HEK293T (cell line): ENCODE measurements at regions not wholly inside any gene's neighbourhood (a gene's known extent, or its start where the extent isn't known, plus 50 kb on each side); places are given as distances from the start of the nearest gene placed in this dataset.

Experiments
- ARNT ChIP-seq: fragments of 450-650 bp; IDR thresholded peaks from 2 replicates; pipeline ENCODE4 v1.6.1; 2017; ENCODE audit warnings: mild to moderate bottlenecking
- BHLHE40 ChIP-seq: fragments of 450-650 bp; IDR thresholded peaks from 2 replicates; pipeline ENCODE4 v1.6.1; 2016; ENCODE audit warnings: mild to moderate bottlenecking, moderate library complexity, borderline replicate concordance
- CTBP1 ChIP-seq: fragments of 450-650 bp; IDR thresholded peaks from 2 replicates; pipeline ENCODE4 v1.6.1; 2016; ENCODE audit warnings: borderline replicate concordance
- ELF4 ChIP-seq: fragments of 450-650 bp; IDR thresholded peaks from 2 replicates; pipeline ENCODE4 v1.6.1; 2017; ENCODE audit warnings: antibody characterized with exemption
- FOXA1 ChIP-seq: fragments of 450-650 bp; IDR thresholded peaks from 2 replicates; pipeline ENCODE4 v1.6.1; 2016; ENCODE audit warnings: mild to moderate bottlenecking
- FOXK2 ChIP-seq: fragments of 450-650 bp; IDR thresholded peaks from 2 replicates; pipeline ENCODE4 v1.6.1; 2016; ENCODE audit warnings: mild to moderate bottlenecking
- FOXM1 ChIP-seq: fragments of 450-650 bp; IDR thresholded peaks from 2 replicates; pipeline ENCODE4 v1.6.1; 2017; ENCODE audit warnings: mild to moderate bottlenecking, borderline replicate concordance
- HDGF ChIP-seq: fragments of 450-650 bp; IDR thresholded peaks from 2 replicates; pipeline ENCODE4 v1.6.1; 2017; ENCODE audit warnings: antibody characterized with exemption, borderline replicate concordance
- L3MBTL2 ChIP-seq: fragments of 450-650 bp; conservative IDR thresholded peaks from 2 replicates; pipeline ENCODE4 v1.6.1; 2016; ENCODE audit warnings: mild to moderate bottlenecking
- SP1 ChIP-seq: fragments of 450-650 bp; IDR thresholded peaks from 2 replicates; pipeline ENCODE4 v1.6.1; 2017
- SUZ12 ChIP-seq: fragments of 450-650 bp; IDR thresholded peaks from 2 replicates; pipeline ENCODE4 v1.6.1; 2016; ENCODE audit warnings: mild to moderate bottlenecking
- TARDBP ChIP-seq: fragments of 450-650 bp; IDR thresholded peaks from 2 replicates; pipeline ENCODE4 v1.6.1; 2016
- ZNF384 ChIP-seq: fragments of 450-650 bp; IDR thresholded peaks from 2 replicates; pipeline ENCODE4 v1.6.1; 2016
- TF ChIP-seq, protein P1 (sequence below): fragments of 450-650 bp; IDR thresholded peaks from 2 replicates; pipeline ENCODE4 v1.6.1; 2016

DNA sequence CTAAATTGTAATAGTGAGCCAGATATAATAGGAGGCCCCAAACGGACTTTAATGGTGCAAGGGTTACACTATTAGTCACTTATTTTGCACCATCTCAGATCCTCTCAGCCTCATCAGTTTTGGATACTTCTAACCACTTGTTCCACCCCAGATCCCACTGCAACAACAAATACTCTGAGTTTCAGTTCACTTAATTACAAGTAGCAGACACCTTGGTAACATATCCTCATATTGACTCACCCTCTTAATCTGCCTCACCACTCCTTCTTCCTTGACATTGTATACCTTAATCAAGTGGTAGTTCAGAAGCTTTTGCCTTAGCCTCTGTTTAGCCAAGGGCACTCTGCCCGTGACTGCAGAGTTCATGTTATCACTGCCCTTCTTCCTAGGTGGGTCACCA lies 256.1 kb upstream of the UBASH3B start:
- TF ChIP-seq SUZ12, result no peak
- TF ChIP-seq L3MBTL2, result no peak
- no peak for TF ChIP-seq BHLHE40
- no peak for TF ChIP-seq SP1
- no peak for TF ChIP-seq ZNF384
- TF ChIP-seq FOXK2, result no peak
- no peak for TF ChIP-seq ARNT
- TF ChIP-seq, protein P1, sequence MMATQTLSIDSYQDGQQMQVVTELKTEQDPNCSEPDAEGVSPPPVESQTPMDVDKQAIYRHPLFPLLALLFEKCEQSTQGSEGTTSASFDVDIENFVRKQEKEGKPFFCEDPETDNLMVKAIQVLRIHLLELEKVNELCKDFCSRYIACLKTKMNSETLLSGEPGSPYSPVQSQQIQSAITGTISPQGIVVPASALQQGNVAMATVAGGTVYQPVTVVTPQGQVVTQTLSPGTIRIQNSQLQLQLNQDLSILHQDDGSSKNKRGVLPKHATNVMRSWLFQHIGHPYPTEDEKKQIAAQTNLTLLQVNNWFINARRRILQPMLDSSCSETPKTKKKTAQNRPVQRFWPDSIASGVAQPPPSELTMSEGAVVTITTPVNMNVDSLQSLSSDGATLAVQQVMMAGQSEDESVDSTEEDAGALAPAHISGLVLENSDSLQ, result no peak
- no peak for TF ChIP-seq FOXM1
- no peak for TF ChIP-seq ELF4
- no peak for TF ChIP-seq CTBP1
- TF ChIP-seq FOXA1, result no peak
- no peak for TF ChIP-seq HDGF
- TF ChIP-seq TARDBP, result no peak
